IPS-NIHi7 (cell line): ENCODE measurements at regions not wholly inside any gene's neighbourhood (a gene's known extent, or its start where the extent isn't known, plus 50 kb on each side); places are given as distances from the start of the nearest gene placed in this dataset.
"Not testable (repeated sequence)": the region's sequence is repeated elsewhere in the genome, so short reads cannot be mapped to it uniquely, and the experiment has no call there.

ENCODE experiments used
- DNase-seq: peaks from one replicate; pipeline ENCODE4 v3.0.0; 2012; ENCODE audit warnings: mixed read lengths; ENCODE audit errors: extremely low spot score

- DNase-seq = no peak
Observed at GRCh38 chr6:4264601-4265000, 129.2 kb upstream of the ECI2 start.

GRCh38 chr6:4264081-4264480 lies 128.7 kb upstream of the ECI2 start:
- DNase-seq = no peak

GRCh38 chr6:4262526-4262925 lies 127.2 kb upstream of the ECI2 start:
- no peak for DNase-seq

GRCh38 chr6:4259391-4259790 lies 124.0 kb upstream of the ECI2 start:
- no peak for DNase-seq

GRCh38 chr6:4258733-4259132 lies 123.4 kb upstream of the ECI2 start:
- no peak for DNase-seq

- DNase-seq = no peak
Observed at GRCh38 chr6:4256969-4257368, 121.6 kb upstream of the ECI2 start.

- no peak for DNase-seq
Observed at GRCh38 chr6:4253604-4254231, 118.3 kb upstream of the ECI2 start.

GRCh38 chr6:4252445-4252844 lies 117.1 kb upstream of the ECI2 start:
- not testable (repeated sequence) for DNase-seq

GRCh38 chr6:4250645-4251044 lies 115.3 kb upstream of the ECI2 start:
- DNase-seq = no peak

- not testable (repeated sequence) for DNase-seq
Observed at GRCh38 chr6:4243832-4244231, 108.5 kb upstream of the ECI2 start.

- DNase-seq = no peak
Observed at GRCh38 chr6:4243237-4243636, 107.9 kb upstream of the ECI2 start.

- no peak for DNase-seq
Observed at GRCh38 chr6:4242601-4243000, 107.2 kb upstream of the ECI2 start.

GRCh38 chr6:4240148-4240547 lies 104.8 kb upstream of the ECI2 start:
- no peak for DNase-seq

GRCh38 chr6:4225161-4225872 lies 89.9 kb upstream of the ECI2 start:
- no peak for DNase-seq

GRCh38 chr6:4224067-4224978 lies 88.9 kb upstream of the ECI2 start:
- no peak for DNase-seq

GRCh38 chr6:4220558-4220957 lies 85.2 kb upstream of the ECI2 start:
- no peak for DNase-seq

- DNase-seq = not testable (repeated sequence)
Observed at GRCh38 chr6:4218619-4219317, 83.4 kb upstream of the ECI2 start.

- no peak for DNase-seq
Observed at GRCh38 chr6:4212588-4212987, 77.2 kb upstream of the ECI2 start.

- DNase-seq = peak; percentile 83
Observed at GRCh38 chr6:4210629-4211419, 75.4 kb upstream of the ECI2 start.

- DNase-seq = no peak
Observed at GRCh38 chr6:4209196-4209595, 73.8 kb upstream of the ECI2 start.

- no peak for DNase-seq
Observed at GRCh38 chr6:4208158-4208557, 72.8 kb upstream of the ECI2 start.
